ENCODE measurements at regions not wholly inside any gene's neighbourhood (a gene's known extent, or its start where the extent isn't known, plus 50 kb on each side); places are given as distances from the start of the nearest gene placed in this dataset.

DNA sequence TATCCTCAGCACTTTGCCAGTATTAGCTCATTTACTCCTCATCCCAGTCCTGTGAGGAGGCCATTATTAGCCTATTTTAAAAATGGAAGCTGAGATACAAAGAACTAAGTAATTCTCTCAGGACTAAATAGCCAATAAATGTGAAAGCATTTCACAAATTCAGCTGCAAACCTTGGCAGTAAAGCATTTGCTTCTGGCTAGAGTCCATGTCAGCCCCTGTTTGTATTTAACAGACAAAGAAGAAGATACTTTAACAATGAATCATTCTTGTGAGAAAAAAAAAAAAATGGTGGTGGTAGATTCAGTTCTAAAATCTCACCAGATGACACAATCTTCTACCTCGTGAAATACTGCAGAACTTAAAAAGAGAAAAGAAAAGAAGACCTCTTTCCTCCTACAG, 85.0 kb upstream of the CNTN6 start:
- TF ChIP-seq CTCF (IDR thresholded peaks at IDR 0.05) (no peak), POLR2A (IDR thresholded peaks at IDR 0.05) (no peak)

Data from right lobe of liver (tissue), 4 donors.